ENCODE measurements at regions not wholly inside any gene's neighbourhood (a gene's known extent, or its start where the extent isn't known, plus 50 kb on each side); places are given as distances from the start of the nearest gene placed in this dataset.
A peak's percentile ranks its signal among the peaks of the same experiment; 100 is the strongest.

- no peak for TF ChIP-seq CTCF (IDR thresholded peaks at IDR 0.05; ENCODE audit: low read depth, low read length)
- no peak overlapping the region for H3K4me3 ChIP-seq (replicated peaks in 1 of 2; ENCODE audit: low read depth in 2 of 2, low read length in 2 of 2)
- DNase-seq (ENCODE audit: low read depth in 2 of 2), result no peak
These were observed 112.4 kb upstream of the SLC38A4 start for GRCh38 chr12:46938071-46938678.

GRCh38 chr12:46941981-46942380 is 116.2 kb upstream of the SLC38A4 start:
- no peak for DNase-seq (ENCODE audit: low read depth in 2 of 2)
- TF ChIP-seq CTCF (IDR thresholded peaks at IDR 0.05; ENCODE audit: low read depth, low read length), result no peak
- H3K4me3 ChIP-seq (replicated peaks in 1 of 2; ENCODE audit: low read depth in 2 of 2, low read length in 2 of 2), result no peak overlapping the region

- H3K4me3 ChIP-seq (replicated peaks in 1 of 2; ENCODE audit: low read depth in 2 of 2, low read length in 2 of 2), result no peak overlapping the region
- TF ChIP-seq CTCF (IDR thresholded peaks at IDR 0.05; ENCODE audit: low read depth, low read length), result no peak
- peak in 1 of 2 donors; percentile 41 for DNase-seq (ENCODE audit: low read depth in 2 of 2)
These were observed 116.8 kb upstream of the SLC38A4 start for GRCh38 chr12:46942579-46942978.

- DNase-seq (ENCODE audit: low read depth in 2 of 2), result peak; percentile 74 to 82
- H3K4me3 ChIP-seq (replicated peaks in 1 of 2; ENCODE audit: low read depth in 2 of 2, low read length in 2 of 2), result no peak overlapping the region
- TF ChIP-seq CTCF (IDR thresholded peaks at IDR 0.05; ENCODE audit: low read depth, low read length), result peak; percentile 43
These were observed 118.3 kb upstream of the SLC38A4 start for GRCh38 chr12:46944088-46944487.

- no peak for TF ChIP-seq CTCF (IDR thresholded peaks at IDR 0.05; ENCODE audit: low read depth, low read length)
- no peak for DNase-seq (ENCODE audit: low read depth in 2 of 2)
These were observed 119.0 kb upstream of the SLC38A4 start for GRCh38 chr12:46944771-46945170.

GRCh38 chr12:46945591-46945990 is 119.8 kb upstream of the SLC38A4 start:
- DNase-seq (ENCODE audit: low read depth in 2 of 2), result no peak
- no peak for TF ChIP-seq CTCF (IDR thresholded peaks at IDR 0.05; ENCODE audit: low read depth, low read length)
- no peak overlapping the region for H3K4me3 ChIP-seq (replicated peaks in 1 of 2; ENCODE audit: low read depth in 2 of 2, low read length in 2 of 2)

More at GRCh38 chr12:46944771-46945170, 119.0 kb upstream of the SLC38A4 start:
- no peak overlapping the region for H3K4me3 ChIP-seq (replicated peaks in 1 of 2; ENCODE audit: low read depth in 2 of 2, low read length in 2 of 2)

- no peak for TF ChIP-seq CTCF (IDR thresholded peaks at IDR 0.05; ENCODE audit: low read depth, low read length)
- peak in 1 of 2 donors; percentile 63 for DNase-seq (ENCODE audit: low read depth in 2 of 2)
- H3K4me3 ChIP-seq (replicated peaks in 1 of 2; ENCODE audit: low read depth in 2 of 2, low read length in 2 of 2), result no peak overlapping the region
These were observed 120.3 kb upstream of the SLC38A4 start for GRCh38 chr12:46946137-46946536.
